NCI-H2107 (cell line): ENCODE measurements at regions not wholly inside any gene's neighbourhood (a gene's known extent, or its start where the extent isn't known, plus 50 kb on each side); places are given as distances from the start of the nearest gene placed in this dataset.
"Not testable (repeated sequence)": the region's sequence is repeated elsewhere in the genome, so short reads cannot be mapped to it uniquely, and the experiment has no call there.

ENCODE experiments used
- DNase-seq: peaks from one replicate; lab custom pipeline; 2025; lab: John Stamatoyannopoulos, UW

- DNase-seq: no peak
These were observed 85.2 kb upstream of the NCOR2 start for GRCh38 chr12:124652661-124653060.

GRCh38 chr12:124651516-124652273 is 84.3 kb upstream of the NCOR2 start:
- DNase-seq: no peak

GRCh38 chr12:124650912-124651311 is 83.5 kb upstream of the NCOR2 start:
- DNase-seq: no peak

- no peak for DNase-seq
These were observed 81.4 kb upstream of the NCOR2 start for GRCh38 chr12:124648710-124649384.

GRCh38 chr12:124647316-124647715 is 79.9 kb upstream of the NCOR2 start:
- DNase-seq: no peak

GRCh38 chr12:124646385-124647230 is 79.2 kb upstream of the NCOR2 start:
- no peak for DNase-seq

GRCh38 chr12:124645530-124646244 is 78.3 kb upstream of the NCOR2 start:
- DNase-seq: no peak

GRCh38 chr12:124643768-124644167 is 76.4 kb upstream of the NCOR2 start:
- DNase-seq: not testable (repeated sequence)

GRCh38 chr12:124642105-124642504 is 74.7 kb upstream of the NCOR2 start:
- DNase-seq: no peak

GRCh38 chr12:124641591-124641990 is 74.2 kb upstream of the NCOR2 start:
- no peak for DNase-seq

GRCh38 chr12:124640056-124640455 is 72.6 kb upstream of the NCOR2 start:
- DNase-seq: no peak

GRCh38 chr12:124639122-124639806 is 71.9 kb upstream of the NCOR2 start:
- no peak for DNase-seq

- DNase-seq: no peak
These were observed 70.2 kb upstream of the NCOR2 start for GRCh38 chr12:124637581-124637981.

- no peak for DNase-seq
These were observed 69.8 kb upstream of the NCOR2 start for GRCh38 chr12:124637163-124637562.

GRCh38 chr12:124636138-124636978 is 68.9 kb upstream of the NCOR2 start:
- no peak for DNase-seq

- DNase-seq: no peak
These were observed 67.9 kb upstream of the NCOR2 start for GRCh38 chr12:124635316-124635715.

GRCh38 chr12:124633365-124634362 is 66.3 kb upstream of the NCOR2 start:
- no peak for DNase-seq

GRCh38 chr12:124632519-124632984 is 65.1 kb upstream of the NCOR2 start:
- no peak for DNase-seq

- no peak for DNase-seq
These were observed 64.4 kb upstream of the NCOR2 start for GRCh38 chr12:124631681-124632256.
